ENCODE measurements at regions not wholly inside any gene's neighbourhood (a gene's known extent, or its start where the extent isn't known, plus 50 kb on each side); places are given as distances from the start of the nearest gene placed in this dataset.

DNA sequence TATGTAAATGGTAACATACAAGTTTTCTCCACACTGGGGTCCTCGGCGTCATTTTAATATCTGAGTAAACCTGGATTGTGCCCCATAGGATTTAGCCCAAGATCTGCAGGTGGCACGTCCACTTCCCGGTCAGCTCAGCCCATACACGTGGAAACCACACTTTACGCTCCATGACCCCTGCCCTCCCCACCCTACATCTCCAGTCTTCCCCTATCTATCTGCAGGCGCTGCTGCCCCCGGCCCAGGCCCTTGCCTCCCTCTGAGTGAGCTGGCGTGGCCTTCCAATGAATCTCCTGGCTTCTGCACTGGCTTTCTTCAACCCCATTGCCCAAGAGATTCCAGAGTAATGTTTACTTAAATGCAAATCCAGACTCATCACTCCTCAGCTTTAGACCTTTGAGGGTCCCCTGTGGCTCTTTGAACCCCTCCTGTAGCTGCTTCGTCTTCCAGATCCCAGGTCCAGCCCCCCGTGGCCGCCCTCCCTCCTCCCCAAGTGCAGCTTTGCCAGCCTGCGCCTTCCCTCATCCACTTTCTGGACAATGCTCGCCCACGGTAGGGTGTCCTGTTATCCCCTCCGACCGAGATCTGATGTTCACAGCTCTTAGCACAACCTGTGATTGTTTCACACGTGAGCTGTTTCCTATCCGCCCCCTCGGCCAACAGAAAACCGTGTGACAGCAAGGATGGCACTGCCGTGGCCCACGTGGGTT is 421.4 kb upstream of the SALL3 start:
- Histone ChIP-seq H3K27me3 (no peaks in the 10 kb centered on the region), H3K27ac (no peak overlapping the region), H3K36me3 (no peaks in the 10 kb centered on the region), H3K4me1 (no peaks in the 10 kb centered on the region), H3K4me3 (no peak overlapping the region), H3K9me3 (no peaks in the 10 kb centered on the region)
- TF ChIP-seq, protein P1, sequence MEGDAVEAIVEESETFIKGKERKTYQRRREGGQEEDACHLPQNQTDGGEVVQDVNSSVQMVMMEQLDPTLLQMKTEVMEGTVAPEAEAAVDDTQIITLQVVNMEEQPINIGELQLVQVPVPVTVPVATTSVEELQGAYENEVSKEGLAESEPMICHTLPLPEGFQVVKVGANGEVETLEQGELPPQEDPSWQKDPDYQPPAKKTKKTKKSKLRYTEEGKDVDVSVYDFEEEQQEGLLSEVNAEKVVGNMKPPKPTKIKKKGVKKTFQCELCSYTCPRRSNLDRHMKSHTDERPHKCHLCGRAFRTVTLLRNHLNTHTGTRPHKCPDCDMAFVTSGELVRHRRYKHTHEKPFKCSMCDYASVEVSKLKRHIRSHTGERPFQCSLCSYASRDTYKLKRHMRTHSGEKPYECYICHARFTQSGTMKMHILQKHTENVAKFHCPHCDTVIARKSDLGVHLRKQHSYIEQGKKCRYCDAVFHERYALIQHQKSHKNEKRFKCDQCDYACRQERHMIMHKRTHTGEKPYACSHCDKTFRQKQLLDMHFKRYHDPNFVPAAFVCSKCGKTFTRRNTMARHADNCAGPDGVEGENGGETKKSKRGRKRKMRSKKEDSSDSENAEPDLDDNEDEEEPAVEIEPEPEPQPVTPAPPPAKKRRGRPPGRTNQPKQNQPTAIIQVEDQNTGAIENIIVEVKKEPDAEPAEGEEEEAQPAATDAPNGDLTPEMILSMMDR (IDR thresholded peaks at IDR 0.05) = no peak
- TF ChIP-seq POLR2A (IDR thresholded peaks at IDR 0.05) (no peak), POLR2AphosphoS5 (IDR thresholded peaks at IDR 0.05; ENCODE audit: insufficient read depth in 1 of 2, low read depth in 1 of 2) (no peak)
- intact Hi-C loops (cut with DNase I) = no loop called here
- DNase-seq (ENCODE audit: extremely low spot score in 2 of 2) = peak in 1 of 2 donors; percentile 58

DNA sequence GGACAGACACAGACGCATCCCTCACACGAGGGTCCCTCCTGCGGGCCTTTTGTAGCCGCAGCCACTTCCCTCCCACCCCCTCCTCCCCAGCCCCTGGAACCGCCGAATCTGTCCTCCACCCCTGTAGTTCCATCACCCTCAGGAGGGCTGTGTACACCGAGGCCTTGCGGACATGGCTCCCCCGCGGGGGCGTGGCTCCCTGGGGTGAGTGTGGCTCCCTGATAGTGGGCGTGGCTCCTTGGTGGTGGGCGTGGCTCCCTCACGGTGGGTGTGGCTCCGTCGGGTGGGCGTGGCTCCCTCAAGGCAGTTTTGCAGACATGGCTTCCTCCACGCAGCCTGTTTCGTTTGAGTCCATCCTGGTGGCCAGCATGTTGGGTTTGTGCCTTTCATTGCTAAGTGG is 420.7 kb upstream of the SALL3 start:
- Histone ChIP-seq H3K36me3 (no peaks in the 10 kb centered on the region), H3K4me1 (no peaks in the 10 kb centered on the region), H3K27ac (no peak overlapping the region), H3K9me3 (no peaks in the 10 kb centered on the region), H3K4me3 (no peak overlapping the region), H3K27me3 (no peaks in the 10 kb centered on the region)
- intact Hi-C loops (cut with DNase I) = no loop called here
- TF ChIP-seq, protein P1 (IDR thresholded peaks at IDR 0.05) = no peak
- TF ChIP-seq POLR2A (IDR thresholded peaks at IDR 0.05) (no peak), POLR2AphosphoS5 (IDR thresholded peaks at IDR 0.05; ENCODE audit: insufficient read depth in 1 of 2, low read depth in 1 of 2) (no peak)
- DNase-seq (ENCODE audit: extremely low spot score in 2 of 2) = peak in 1 of 2 donors; percentile 77

DNA sequence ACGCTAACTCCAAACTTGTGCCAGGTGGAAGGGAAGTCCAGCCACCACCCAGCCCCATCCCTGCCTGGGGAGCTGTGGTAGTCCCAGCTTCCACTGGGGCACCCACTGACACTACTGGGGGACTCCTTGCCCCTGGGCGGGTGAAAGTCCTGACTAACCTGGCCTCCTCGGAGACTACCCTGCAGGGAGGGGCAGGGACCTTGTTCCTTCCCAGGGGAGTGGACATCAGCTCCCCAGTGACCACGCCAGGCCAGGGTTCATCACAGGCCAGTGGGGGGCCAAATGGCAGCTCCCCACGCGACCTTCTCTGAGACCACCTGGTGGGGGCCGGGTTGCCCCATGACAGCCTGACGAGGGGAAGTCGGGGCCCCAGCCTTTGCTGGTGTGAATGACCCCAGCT is 420.0 kb upstream of the SALL3 start:
- intact Hi-C loops (cut with DNase I) = no loop called here
- H3K27me3 ChIP-seq = no peaks in the 10 kb centered on the region
- DNase-seq (ENCODE audit: extremely low spot score in 2 of 2) = peak in 1 of 2 donors; percentile 58
- H3K9me3 ChIP-seq = no peaks in the 10 kb centered on the region
- H3K36me3 ChIP-seq = no peaks in the 10 kb centered on the region
- no peaks in the 10 kb centered on the region for H3K4me1 ChIP-seq
- TF ChIP-seq, protein P1 (IDR thresholded peaks at IDR 0.05) = no peak
- TF ChIP-seq POLR2AphosphoS5 (IDR thresholded peaks at IDR 0.05; ENCODE audit: insufficient read depth in 1 of 2, low read depth in 1 of 2) (no peak), POLR2A (IDR thresholded peaks at IDR 0.05) (no peak)
- no peak overlapping the region for H3K27ac ChIP-seq
- no peak overlapping the region for H3K4me3 ChIP-seq

DNA sequence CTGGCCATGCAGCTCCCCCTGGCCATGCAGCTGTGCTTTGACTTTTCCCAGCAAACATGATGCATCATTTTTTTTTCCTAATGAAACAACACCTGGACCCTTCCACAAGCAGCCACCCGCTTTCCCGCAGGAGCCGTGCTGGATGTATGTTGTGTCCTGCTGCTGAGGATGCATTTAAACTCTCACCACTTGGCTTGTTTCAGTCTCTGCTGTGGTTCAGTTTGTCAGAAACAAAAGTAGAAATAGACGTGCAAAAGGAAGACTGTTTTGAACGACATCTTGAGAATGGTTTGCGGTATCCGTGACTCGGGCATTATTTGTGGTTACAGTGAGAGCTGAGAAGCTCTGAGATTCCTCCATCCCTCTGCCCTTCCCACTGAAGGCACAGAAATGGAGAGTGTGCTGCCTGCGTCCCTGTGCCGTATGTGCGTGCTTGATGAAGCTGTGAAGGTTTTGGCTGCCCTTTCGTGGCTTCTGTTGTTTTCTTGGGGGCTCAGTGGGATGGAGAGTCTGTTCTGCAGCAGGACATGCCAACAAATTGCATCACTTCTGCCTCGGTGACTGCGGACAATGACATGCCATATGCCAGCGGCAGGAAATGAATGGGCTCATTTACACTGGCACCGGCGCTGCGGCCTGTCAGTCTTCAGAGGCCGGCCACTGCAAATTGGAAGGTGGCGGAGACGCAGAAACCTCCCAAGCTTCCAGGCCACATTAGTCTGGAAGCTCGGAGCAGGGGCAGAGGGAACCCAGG is 417.7 kb upstream of the SALL3 start:
- no peak overlapping the region for H3K4me3 ChIP-seq
- H3K4me1 ChIP-seq = no peaks in the 10 kb centered on the region
- TF ChIP-seq POLR2AphosphoS5 (IDR thresholded peaks at IDR 0.05; ENCODE audit: insufficient read depth in 1 of 2, low read depth in 1 of 2) (no peak), POLR2A (IDR thresholded peaks at IDR 0.05) (no peak)
- TF ChIP-seq, protein P1 (IDR thresholded peaks at IDR 0.05) = no peak
- no peaks in the 10 kb centered on the region for H3K27me3 ChIP-seq
- no peak overlapping the region for H3K27ac ChIP-seq
- H3K9me3 ChIP-seq = no peaks in the 10 kb centered on the region
- DNase-seq (ENCODE audit: extremely low spot score in 2 of 2) = peak in 1 of 2 donors; percentile 37
- no peaks in the 10 kb centered on the region for H3K36me3 ChIP-seq
- intact Hi-C loops (cut with DNase I) = no loop called here

DNA sequence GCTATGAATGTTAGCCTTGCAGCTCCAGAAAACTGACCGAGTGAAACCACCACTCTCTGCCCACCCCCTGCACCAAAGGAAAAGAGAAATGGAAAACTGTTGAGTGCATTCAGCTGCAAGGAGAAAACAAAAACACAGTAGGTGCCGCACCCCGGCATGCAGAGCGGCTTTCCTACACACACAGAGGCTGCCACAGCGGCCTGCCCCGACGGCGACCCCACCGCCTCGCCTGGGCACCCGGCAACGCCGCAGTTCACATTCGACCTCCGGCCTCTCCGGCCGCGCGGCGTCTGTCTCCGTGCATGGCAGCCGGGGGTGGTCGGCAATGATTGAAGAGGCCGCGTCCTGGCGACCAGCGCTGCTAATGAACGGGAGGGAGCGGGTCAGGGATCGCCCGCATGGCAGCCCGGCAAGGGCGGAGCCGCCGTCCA is 417.1 kb upstream of the SALL3 start:
- intact Hi-C loops (cut with DNase I) = no loop called here
- Histone ChIP-seq H3K27ac (no peak overlapping the region), H3K36me3 (no peaks in the 10 kb centered on the region), H3K4me1 (no peaks in the 10 kb centered on the region), H3K4me3 (no peak overlapping the region), H3K27me3 (no peaks in the 10 kb centered on the region), H3K9me3 (no peaks in the 10 kb centered on the region)
- DNase-seq (ENCODE audit: extremely low spot score in 2 of 2) = no peak
- TF ChIP-seq POLR2AphosphoS5 (IDR thresholded peaks at IDR 0.05; ENCODE audit: insufficient read depth in 1 of 2, low read depth in 1 of 2) = no peak
- TF ChIP-seq, protein P1 (IDR thresholded peaks at IDR 0.05) = no peak
- no peak for TF ChIP-seq POLR2A (IDR thresholded peaks at IDR 0.05)

Measured in vagina (tissue), 2 donors.